HFFc6 (cell line): ENCODE measurements at regions not wholly inside any gene's neighbourhood (a gene's known extent, or its start where the extent isn't known, plus 50 kb on each side); places are given as distances from the start of the nearest gene placed in this dataset.

Experiments used
- DNase-seq: peaks from one replicate; pipeline ENCODE4 v3.0.0-alpha.2; 2018
- H3K27ac Mint-ChIP-seq: 2 replicates; pipeline ENCODE4 v1.8.0; 2020; ENCODE audit warnings: mild to moderate bottlenecking, mixed read lengths
- H3K27me3 Mint-ChIP-seq: 2 replicates; pipeline ENCODE4 v1.8.0; 2021; ENCODE audit warnings: mild to moderate bottlenecking, moderate library complexity, mixed read lengths; ENCODE audit not compliant: insufficient read depth
- H3K36me3 Mint-ChIP-seq: 2 replicates; pipeline ENCODE4 v1.8.0; 2021; ENCODE audit warnings: low read depth, mixed read lengths
- H3K4me1 Mint-ChIP-seq: 2 replicates; pipeline ENCODE4 v1.8.0; 2020; ENCODE audit warnings: low read depth, mixed read lengths
- H3K4me3 Mint-ChIP-seq: 2 replicates; pipeline ENCODE4 v1.8.0; 2020; ENCODE audit warnings: mild to moderate bottlenecking, moderate library complexity, mixed read lengths
- H3K9me3 Mint-ChIP-seq: 2 replicates; pipeline ENCODE4 v1.8.0; 2020; ENCODE audit warnings: mild to moderate bottlenecking, mixed read lengths
- TF ChIP-seq, protein P1 (sequence below): fragments of 200-600 bp; sonication (generic); IDR thresholded peaks from 2 replicates; pipeline ENCODE4 v1.5.0; 2021; ENCODE audit warnings: antibody characterized with exemption, mild to moderate bottlenecking

- peak overlapping the region; percentile 3; the same call in 1 of the 2 replicates for H3K27ac Mint-ChIP-seq
- peaks cover 73% of the 10 kb centered on the region for H3K4me1 Mint-ChIP-seq
- peak; percentile 44 for DNase-seq
- H3K4me3 Mint-ChIP-seq: no peak overlapping the region
- TF ChIP-seq, protein P1, sequence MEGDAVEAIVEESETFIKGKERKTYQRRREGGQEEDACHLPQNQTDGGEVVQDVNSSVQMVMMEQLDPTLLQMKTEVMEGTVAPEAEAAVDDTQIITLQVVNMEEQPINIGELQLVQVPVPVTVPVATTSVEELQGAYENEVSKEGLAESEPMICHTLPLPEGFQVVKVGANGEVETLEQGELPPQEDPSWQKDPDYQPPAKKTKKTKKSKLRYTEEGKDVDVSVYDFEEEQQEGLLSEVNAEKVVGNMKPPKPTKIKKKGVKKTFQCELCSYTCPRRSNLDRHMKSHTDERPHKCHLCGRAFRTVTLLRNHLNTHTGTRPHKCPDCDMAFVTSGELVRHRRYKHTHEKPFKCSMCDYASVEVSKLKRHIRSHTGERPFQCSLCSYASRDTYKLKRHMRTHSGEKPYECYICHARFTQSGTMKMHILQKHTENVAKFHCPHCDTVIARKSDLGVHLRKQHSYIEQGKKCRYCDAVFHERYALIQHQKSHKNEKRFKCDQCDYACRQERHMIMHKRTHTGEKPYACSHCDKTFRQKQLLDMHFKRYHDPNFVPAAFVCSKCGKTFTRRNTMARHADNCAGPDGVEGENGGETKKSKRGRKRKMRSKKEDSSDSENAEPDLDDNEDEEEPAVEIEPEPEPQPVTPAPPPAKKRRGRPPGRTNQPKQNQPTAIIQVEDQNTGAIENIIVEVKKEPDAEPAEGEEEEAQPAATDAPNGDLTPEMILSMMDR: no peak
- H3K36me3 Mint-ChIP-seq: no peaks in the 10 kb centered on the region
- no peaks in the 10 kb centered on the region for H3K27me3 Mint-ChIP-seq
- H3K9me3 Mint-ChIP-seq: no peaks in the 10 kb centered on the region
Measured at GRCh38 chr3:177830411-177830849, 633.1 kb upstream of the TBL1XR1 start.

- Mint-ChIP-seq H3K27ac (no peak overlapping the region), H3K9me3 (no peaks in the 10 kb centered on the region), H3K4me1 (peaks cover 82% of the 10 kb centered on the region), H3K36me3 (no peaks in the 10 kb centered on the region), H3K27me3 (no peaks in the 10 kb centered on the region), H3K4me3 (no peak overlapping the region)
- TF ChIP-seq, protein P1: no peak
- no peak for DNase-seq
Measured at GRCh38 chr3:177831361-177831760, 634.1 kb upstream of the TBL1XR1 start.

- H3K4me1 Mint-ChIP-seq: peaks cover 82% of the 10 kb centered on the region
Measured at GRCh38 chr3:177832880-177833279, 635.6 kb upstream of the TBL1XR1 start.

DNA sequence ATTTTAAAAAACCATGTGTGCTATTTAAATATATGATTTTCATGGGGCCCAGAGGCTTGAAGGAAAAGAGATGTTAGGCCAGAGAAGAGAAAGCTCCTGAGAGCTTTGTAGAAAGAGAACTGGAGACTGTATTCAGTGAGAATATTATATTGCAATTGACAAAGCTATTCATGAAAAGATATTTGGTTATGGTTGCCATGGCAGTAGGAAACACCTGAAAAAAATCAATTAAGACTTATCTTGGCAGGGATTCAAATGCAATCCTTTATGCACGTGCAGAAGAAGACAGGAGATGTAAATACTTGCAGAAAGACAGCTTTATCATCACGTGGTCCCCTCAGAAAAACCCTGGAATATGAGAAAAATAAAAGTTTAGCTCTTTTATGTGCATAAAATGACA is 636.0 kb upstream of the TBL1XR1 start:
- H3K27ac Mint-ChIP-seq: no peak overlapping the region

More at GRCh38 chr3:177832880-177833279, 635.6 kb upstream of the TBL1XR1 start:
- TF ChIP-seq, protein P1: no peak
- H3K36me3 Mint-ChIP-seq: no peaks in the 10 kb centered on the region
- no peak overlapping the region for H3K4me3 Mint-ChIP-seq
- no peak for DNase-seq
- H3K27me3 Mint-ChIP-seq: no peaks in the 10 kb centered on the region
- H3K27ac Mint-ChIP-seq: no peak overlapping the region
- H3K9me3 Mint-ChIP-seq: no peaks in the 10 kb centered on the region

GRCh38 chr3:177835008-177835407 is 637.7 kb upstream of the TBL1XR1 start:
- peak overlapping the region; percentile 41 for H3K4me3 Mint-ChIP-seq
- no peaks in the 10 kb centered on the region for H3K27me3 Mint-ChIP-seq
- H3K4me1 Mint-ChIP-seq: peaks cover 80% of the 10 kb centered on the region
- TF ChIP-seq, protein P1: no peak
- peak overlapping the region; percentile 78 for H3K27ac Mint-ChIP-seq
- no peaks in the 10 kb centered on the region for H3K9me3 Mint-ChIP-seq
- DNase-seq: peak; percentile 82
- no peaks in the 10 kb centered on the region for H3K36me3 Mint-ChIP-seq

More for the DNA sequence above, 636.0 kb upstream of the TBL1XR1 start:
- no peak overlapping the region for H3K4me3 Mint-ChIP-seq
- peaks cover 83% of the 10 kb centered on the region for H3K4me1 Mint-ChIP-seq
- no peaks in the 10 kb centered on the region for H3K27me3 Mint-ChIP-seq
- H3K36me3 Mint-ChIP-seq: no peaks in the 10 kb centered on the region
- TF ChIP-seq, protein P1: no peak
- DNase-seq: no peak
- H3K9me3 Mint-ChIP-seq: no peaks in the 10 kb centered on the region

DNA sequence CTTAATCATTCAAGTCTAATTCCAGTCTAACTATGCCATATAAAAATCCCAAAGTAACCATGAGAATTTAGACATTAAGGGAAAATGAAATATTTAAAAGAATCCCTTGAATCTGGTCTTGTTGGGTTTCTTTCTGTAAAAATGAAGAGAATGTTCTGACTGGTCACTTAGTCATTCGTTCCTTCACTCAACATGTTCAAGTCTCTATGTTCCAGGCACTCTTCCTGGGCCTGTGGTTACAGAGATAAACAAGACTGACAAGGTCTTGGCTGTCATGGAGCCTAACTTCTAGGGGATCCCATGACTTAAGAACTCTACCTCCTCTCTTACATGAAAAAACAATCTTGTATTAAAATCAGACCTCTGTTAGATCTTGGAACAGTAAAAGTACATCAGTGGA is 638.6 kb upstream of the TBL1XR1 start:
- TF ChIP-seq, protein P1: no peak
- H3K27ac Mint-ChIP-seq: peak overlapping the region; percentile 78
- peak overlapping the region; percentile 4; the same call in 1 of the 2 replicates for H3K4me3 Mint-ChIP-seq
- peak; percentile 79 for DNase-seq
- no peaks in the 10 kb centered on the region for H3K27me3 Mint-ChIP-seq
- peaks cover 70% of the 10 kb centered on the region for H3K4me1 Mint-ChIP-seq
- no peaks in the 10 kb centered on the region for H3K9me3 Mint-ChIP-seq
- H3K36me3 Mint-ChIP-seq: 0 out of 2 replicates have a peak, but pooled peaks cover 3% of the 10 kb centered on the region
